ENCODE measurements at regions not wholly inside any gene's neighbourhood (a gene's known extent, or its start where the extent isn't known, plus 50 kb on each side); places are given as distances from the start of the nearest gene placed in this dataset.
"Not testable (repeated sequence)": the region's sequence is repeated elsewhere in the genome, so short reads cannot be mapped to it uniquely, and the experiment has no call there.

DNA sequence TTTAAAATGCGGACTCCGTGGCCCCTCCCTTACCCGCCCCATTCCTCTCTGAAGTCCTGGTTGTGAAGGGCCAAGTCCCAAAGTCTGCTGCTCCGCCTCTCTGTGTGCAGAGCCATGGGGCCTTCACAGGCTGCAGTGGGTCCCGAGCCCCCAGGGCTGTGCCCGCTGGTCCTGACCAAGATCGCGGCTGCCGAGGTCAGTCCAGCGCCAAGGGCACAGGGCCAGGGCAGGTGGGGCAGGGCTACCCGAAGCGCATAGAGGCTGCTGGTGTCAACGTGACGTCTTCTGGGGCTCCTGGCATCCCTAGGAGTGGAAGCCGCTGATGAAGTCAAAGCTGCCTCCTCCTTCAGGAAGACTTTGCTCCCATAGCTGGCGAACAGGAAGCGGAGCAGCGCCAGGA, 858.8 kb downstream of the TUBA3C start:
- not testable (repeated sequence) for DNase-seq (ENCODE audit: low read depth)

DNA sequence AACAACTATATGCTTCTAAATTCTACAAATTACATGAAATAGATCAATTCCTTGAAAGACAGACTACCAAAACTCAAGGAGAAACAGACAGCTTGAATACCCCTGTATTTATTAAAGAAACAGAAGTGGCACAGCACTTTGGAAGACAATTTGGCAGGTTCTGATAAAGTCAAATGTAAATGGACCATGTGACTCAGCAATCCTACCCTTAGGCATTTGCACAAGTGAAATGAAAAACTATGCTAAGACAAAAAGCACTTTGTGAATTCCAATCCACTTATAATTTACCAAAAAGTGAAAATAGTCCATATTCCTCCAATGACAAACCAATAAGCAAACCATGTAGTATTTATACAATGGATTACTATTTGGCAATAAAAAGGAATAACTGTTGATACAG, 862.0 kb downstream of the TUBA3C start:
- DNase-seq (ENCODE audit: low read depth), result not testable (repeated sequence)

DNA sequence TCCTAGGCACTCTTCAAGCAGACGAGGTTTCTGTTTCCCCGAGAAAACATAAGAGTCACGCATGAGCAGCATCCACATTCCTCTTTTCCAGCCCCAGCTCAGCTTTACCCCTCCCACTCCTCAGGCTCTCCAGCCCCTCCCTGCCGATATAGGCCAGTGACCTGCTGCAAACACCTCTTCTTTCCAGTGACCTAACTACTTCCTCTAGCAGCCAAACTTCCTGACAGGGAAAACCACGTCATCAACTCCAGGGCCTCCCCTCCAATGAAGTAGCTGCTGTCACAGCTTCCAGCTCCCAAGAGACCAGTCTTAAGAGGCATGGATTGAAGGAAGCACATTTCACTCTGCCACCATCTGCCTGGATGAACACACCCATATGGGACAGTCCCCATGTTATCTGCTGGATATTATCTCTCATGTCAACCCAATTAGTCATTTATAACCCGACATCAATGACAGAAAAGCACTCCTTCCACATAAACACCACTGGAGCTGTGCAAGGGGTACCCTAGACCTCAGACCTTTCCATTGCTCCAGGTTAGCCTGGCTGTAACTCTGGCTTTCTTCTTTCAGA, 878.3 kb downstream of the TUBA3C start:
- not testable (repeated sequence) for DNase-seq (ENCODE audit: low read depth)

DNA sequence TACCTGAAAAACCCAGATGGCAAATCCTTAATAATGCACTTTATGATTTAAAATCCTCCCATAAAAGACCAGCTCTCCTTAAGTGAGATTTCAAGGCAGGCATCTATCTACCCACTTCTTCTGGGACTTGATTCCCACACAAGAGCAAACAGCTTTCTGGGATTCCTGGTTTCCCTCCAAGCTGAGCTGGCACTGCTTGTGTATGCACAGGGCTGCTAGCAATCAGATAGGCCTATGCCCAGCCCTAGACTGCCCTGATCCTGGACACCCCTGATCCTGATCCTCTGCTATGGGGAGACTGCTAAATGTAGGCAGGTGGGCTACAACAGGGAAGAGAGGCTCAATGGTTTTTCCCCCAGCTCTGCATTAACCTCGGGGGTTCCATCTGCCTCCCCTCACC, 880.7 kb downstream of the TUBA3C start:
- DNase-seq (ENCODE audit: low read depth), result not testable (repeated sequence)

DNA sequence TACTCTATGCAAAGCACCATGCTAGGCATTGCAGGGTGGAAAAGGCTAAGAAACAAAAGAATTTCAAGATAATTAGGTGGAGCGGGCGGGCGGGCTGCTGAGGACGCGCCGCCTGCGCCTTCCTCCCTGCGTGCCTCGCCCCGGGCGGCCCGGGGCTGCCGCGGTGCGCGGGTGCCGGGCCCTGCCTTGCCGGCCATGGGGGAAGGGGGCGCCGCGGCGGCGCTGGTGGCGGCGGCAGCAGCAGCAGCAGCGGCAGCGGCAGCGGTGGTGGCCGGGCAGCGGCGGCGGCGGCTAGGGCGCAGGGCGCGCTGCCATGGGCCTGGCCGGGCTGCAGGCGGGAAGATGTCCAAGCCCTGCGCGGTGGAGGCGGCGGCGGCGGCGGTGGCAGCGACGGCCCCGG, 884.3 kb downstream of the TUBA3C start:
- DNase-seq (ENCODE audit: low read depth), result not testable (repeated sequence)

DNA sequence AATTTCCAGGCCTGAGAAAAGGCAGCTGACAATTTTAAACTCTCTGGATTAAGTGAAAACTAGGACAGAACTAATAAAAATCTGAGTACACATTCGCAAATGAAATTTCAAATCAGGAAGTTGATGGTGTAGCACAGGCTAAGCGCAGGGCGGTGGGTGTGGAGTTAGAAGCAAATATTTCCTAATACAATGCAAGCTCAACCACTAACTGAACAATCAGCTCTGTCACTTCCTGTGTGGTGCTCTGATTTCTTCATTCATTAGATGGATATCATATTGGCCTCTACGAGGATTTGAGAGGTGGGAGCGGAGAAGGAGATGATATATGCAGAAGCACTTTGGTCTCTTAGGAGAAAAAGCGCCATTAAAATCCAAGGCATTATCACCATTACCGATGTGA, 885.0 kb downstream of the TUBA3C start:
- not testable (repeated sequence) for DNase-seq (ENCODE audit: low read depth)

DNA sequence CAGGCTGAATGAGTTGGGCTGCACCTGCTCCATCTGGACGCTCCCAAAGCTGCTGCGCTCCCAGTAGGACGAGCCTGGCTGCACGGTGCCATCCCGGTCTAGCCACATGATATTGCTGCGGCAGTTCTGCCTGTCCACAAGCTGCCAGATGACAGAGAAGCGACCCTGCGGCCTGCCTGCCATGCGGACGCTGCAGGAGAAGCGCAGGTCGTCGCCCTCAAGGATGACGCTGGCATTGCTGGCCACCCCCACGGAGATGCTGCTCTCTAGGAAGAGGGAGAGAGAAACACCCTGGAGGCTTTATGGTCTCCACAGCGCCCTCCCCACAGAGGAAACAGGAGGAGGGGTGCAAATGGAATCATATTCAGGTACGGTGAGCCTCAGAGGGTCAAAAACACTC, 887.3 kb downstream of the TUBA3C start:
- DNase-seq (ENCODE audit: low read depth), result not testable (repeated sequence)

DNA sequence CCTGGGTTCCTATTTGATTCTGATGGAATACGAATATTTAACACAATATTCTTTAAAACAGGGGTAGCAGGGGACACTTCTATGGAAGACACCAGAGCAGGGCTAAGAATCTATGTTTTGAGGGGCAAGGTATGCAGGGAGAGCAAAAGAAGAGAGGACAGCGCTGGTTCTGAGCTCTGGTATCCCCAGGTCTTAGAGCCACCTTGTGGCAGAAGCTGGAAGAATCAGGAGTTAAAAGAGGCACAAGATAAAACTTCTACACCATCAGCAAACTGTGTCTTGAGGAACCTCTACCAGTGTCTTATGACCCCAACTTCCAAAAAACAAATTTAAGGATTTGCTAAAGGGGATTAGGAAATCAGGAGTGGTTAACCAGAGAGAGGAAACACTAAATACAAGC, 894.8 kb downstream of the TUBA3C start:
- not testable (repeated sequence) for DNase-seq (ENCODE audit: low read depth)

DNA sequence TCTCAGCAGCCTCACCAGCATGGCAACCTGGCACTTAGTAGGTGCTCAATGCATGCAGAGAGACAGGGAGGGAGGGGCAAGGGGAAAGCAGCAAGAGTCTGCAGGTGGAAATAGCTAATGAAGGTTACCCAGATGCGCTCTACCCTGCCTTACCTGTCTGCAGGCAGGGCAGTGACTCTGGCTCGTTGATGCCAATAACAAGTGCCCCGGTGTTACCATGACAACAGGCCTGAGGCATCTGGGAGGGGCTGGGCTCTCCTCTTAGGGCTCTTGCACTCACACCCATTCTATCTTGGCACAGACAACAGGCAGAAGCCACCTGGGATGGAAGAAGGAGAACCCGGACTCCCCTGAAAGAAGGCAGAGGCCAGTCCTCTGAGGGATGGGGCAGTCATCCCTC, 896.0 kb downstream of the TUBA3C start:
- not testable (repeated sequence) for DNase-seq (ENCODE audit: low read depth)

DNA sequence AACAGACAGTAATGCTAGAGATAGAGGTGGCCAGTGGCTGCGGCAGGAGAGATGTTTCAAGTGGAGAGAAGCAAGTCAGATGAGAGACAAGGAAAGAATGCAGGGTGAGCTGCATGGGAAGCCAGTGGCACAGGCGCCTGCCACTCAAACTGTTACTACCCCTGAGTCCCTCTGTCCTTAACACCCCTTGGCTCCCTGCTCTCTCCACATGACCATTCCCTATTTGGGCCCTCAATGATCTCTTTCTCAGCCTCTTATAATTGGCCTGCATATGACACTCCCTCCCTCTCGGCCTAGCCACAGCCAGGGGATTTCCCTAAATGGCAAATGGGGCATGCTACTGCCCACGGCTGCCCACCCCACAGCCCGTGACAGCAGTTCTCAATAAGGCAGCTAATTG, 897.6 kb downstream of the TUBA3C start:
- not testable (repeated sequence) for DNase-seq (ENCODE audit: low read depth)

DNA sequence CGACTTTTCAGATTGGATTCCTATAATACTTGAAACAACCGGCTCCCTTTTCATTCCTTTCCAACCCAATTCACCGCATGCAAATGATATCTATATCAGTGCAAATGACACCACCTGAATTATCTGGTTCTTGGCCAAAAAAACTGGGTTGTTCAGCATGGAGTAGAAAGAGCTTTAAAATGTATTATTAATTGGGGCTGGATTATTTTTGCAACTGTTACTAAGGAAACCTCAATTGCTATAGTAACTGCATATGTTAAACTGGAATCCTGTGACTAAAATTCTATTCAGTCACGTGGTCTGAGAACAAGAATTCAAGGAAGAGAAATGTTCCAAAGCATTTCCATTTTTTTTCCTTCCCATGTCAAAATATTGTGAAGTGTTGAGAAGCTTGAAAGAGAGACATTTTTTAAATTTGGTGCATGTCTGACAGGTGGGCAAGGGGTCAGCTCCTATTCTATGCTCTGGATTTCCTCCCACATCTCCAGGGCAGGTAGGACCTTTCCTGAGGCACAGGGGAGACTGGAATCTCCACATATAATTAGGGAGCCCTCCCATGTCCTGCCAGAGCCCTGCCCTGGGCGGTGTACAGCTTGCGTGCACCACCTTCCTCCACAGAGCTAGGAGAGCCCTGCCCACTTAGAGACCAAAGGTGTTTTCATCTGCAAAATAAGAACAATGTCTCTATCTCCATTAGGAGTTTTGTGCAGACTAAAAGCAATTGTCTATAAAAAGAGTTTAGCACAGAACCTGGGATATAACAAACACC, 899.6 kb downstream of the TUBA3C start:
- DNase-seq (ENCODE audit: low read depth), result not testable (repeated sequence)

DNA sequence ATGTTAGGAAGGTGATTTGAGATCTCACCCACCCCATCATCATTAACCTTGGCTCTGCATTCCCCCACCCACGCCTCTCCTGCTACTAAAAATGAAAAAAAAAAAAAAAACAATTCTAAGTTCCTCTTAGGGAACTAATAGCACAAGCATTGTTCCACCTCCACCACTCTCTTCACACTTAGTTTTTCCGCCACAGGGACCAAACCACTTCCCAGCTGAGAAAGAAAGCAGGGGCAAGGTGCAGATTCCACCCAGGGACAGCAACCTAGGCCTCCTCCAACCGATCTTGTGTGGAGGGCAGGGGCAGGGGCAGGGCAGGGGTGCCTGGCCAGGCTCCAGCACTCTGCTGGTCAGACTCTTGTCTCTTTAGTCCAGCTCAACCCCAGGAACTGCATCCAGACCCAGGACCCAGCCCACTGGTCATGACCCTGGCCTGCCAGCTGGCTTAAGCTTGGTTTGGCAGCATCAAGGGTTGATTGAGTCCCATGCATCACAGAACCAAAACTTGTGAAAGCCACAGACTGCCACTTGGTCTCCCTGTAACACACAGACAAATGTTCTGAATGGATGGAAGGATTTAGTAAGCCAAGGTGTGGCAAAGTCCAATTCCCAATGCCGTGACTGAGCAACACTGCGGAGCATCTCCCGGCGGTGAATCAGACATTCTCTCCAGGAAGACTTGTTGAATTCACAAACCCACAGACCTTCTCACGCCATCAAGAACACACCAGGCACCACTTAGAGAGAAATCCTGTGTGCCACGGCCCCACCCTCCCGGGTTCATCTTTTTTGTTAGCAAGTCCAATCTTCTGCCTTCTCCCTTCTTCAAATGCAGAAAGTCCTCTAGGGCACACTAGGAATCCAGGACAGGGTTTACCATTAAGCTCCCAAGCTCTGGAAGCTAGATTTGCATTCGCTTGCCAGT, 900.5 kb downstream of the TUBA3C start:
- DNase-seq (ENCODE audit: low read depth), result not testable (repeated sequence)

DNA sequence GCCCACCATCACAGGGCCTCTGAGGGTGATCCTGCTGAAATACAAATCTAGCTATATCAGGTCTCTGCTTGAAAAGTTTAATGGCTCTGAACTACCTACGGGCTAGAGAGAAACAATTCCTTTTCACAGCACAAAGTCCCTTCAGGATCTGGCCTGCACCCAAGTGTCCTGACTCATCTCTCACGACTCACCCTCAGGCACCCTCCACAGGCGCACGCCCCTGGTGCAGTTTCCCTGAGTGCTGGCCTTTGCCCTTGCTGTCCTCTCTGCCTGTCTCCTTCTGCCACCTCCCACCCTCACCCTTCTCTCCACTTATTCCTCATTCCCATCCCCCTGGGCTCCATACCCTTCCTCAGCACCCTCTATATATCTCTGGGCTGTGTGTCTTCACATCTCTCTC, 901.7 kb downstream of the TUBA3C start:
- DNase-seq (ENCODE audit: low read depth), result not testable (repeated sequence)

DNA sequence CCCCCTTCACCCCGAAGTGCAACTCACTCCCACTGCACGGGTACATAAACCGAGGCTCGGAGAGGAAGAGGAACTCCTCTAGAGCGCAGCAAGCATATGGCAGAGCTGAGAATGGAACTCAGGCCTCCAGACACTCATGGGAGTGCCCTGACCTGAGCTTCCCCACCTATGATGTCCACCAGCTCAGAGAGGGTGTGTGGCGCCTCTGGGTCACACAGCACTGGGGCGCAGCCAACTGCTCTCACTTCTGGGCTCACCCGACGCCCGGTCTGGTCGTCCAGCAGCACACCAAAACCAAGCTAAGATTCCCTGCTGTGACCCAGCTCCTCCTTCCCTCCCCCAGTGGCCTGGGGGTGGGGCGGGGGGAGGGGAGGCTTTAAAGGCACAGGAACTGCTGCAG, 904.3 kb downstream of the TUBA3C start:
- DNase-seq (ENCODE audit: low read depth), result not testable (repeated sequence)

DNA sequence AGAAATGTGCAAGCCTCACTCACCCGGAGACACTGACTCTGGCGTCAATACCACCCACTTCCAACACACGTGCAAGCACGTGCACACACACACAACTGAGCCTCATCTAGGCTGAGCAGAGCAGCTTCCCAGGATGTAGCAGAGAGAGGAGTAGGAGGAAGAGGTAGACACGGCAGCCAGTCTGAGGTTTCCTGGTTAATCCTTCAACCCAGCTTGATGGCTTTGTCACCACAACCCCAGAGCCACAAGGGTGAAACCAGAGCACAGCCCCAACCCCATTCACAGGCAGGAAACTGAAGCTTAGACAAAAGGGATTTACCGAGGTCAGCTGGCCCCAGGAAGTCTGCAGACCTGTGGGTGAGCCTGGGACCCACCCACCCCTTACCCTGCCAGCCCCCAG, 905.3 kb downstream of the TUBA3C start:
- not testable (repeated sequence) for DNase-seq (ENCODE audit: low read depth)

DNA sequence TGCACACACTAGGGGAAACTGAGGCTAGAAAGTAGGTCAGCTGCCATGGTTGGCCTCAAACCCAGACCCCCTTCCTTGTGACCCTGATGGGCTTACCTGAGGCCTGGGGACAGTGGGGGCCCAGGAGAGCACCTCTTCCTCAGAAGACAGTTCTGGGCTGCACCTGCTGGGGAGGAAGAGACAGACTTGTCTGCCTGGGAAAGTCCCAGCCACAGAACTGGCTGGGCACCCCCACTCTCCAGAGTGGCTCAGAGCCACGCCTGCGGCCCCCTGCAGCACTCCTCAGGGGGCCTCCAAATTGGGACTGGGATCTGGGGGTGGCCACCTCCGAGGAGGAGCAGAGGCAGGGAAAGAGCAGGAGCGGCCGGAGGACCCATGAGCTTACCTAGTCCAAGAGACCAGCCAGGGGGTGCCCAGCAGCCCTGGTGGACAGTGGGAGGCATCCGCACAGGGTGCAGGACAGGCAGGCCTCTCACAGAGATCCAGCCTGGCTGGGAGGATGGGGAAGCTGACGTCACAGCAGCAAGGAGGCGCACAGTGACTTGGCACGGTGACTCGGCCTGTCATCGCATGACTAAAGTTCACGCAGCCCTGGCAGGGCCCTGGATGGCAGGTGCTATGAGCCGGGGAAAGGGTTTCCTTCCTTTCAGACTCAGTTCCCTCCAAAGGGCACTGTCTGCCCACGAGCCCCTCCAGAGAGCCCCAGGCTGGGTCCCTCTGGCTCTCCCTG, 907.7 kb downstream of the TUBA3C start:
- not testable (repeated sequence) for DNase-seq (ENCODE audit: low read depth)

DNA sequence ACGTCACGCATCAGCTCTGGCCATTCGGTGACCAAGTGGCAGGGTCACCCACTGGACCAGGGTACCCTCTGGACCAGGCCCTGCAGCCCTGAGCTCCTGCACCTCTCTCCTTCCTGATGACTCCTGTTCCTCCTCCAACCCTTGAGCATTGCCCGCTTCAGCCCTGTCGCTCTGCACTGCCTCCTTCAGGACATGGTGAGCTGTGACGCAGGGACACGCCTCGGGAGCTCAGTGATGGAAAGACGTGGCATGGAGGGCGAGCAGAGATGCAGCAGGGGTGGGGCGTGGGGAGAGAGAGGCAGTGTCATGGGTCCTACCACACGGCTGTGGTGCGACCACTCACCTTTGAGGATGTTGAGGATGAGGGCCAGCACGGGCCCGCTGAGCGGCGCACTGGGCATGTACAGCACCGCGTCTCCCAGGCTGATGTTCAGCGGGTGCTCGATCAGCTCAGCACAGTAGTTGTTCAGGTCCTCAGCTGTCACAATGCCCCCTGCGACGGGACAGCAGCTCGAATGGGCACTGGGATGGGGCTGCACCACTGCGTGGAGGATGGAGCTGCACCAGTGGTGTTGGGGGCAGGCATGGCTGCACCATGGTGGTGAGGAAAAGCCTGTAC, 922.7 kb downstream of the TUBA3C start:
- not testable (repeated sequence) for DNase-seq (ENCODE audit: low read depth)

DNA sequence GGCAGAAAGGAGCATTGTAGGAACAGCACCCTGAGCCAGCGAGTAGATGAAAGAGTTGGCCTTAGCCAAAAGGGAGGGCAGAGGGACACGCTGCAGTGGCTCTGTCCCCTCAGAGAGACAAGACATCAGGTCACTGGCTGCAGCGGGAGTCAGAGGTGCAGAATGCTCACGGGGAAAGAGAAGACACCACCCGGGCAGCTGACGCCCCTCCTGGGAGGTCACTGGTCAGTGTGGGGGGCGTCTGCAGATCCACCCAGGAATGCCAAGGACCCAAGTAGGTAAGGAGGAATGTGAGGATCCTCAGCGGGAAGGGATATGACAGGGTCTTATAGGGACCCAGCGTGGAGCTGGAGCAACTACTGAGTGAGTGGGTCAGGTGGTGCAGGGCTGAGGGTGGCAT, 923.9 kb downstream of the TUBA3C start:
- not testable (repeated sequence) for DNase-seq (ENCODE audit: low read depth)

DNA sequence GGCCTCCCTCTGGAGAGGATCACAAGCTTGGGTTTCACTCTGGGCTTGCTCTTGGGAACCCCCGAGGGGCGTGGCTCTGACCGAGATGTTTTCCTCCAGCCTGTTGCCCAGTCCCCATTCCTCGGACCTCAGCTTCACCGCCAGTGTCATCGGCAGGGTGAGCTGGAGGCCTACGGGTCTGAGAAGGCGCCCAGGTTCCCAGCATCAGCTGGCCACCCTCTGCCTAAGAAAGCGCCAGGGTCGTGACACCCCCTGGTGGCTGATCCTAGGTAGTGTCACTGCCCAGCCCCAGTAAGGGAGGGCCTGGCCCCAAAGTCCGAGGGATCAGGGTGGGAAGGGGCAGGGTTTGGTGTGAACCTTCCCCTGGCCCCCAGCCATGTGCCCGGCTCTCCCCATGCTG, 928.8 kb downstream of the TUBA3C start:
- DNase-seq (ENCODE audit: low read depth), result not testable (repeated sequence)

DNA sequence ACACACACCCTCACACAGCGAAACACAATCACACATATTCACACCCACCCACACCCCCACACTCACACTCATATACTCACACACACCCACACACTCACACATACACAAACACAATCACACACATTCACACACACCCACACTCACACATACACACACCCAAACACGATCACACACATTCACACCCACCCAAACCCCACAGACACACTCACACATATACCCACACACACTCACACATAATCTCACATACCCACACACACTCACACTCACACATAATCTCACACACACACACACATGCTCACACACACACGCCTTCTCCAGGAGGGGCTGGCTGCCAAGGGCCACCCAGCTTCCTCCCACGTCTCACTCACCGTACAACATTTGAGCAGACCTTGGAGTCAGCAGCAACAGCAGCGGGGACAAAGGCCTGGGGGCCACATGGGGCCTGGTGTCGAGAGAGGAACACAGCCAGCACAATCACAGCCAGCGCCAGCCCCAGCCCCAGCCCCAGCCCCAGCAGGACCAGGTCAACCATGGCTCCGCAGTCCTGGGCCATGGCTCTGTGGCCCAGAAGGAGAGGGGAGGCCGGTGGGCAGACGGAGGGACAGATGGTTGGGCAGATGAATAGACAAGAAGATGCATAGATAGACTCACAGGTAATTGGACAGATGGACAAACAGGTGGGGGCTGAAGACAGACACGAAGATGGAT, 932.9 kb downstream of the TUBA3C start:
- DNase-seq (ENCODE audit: low read depth), result not testable (repeated sequence)

DNA sequence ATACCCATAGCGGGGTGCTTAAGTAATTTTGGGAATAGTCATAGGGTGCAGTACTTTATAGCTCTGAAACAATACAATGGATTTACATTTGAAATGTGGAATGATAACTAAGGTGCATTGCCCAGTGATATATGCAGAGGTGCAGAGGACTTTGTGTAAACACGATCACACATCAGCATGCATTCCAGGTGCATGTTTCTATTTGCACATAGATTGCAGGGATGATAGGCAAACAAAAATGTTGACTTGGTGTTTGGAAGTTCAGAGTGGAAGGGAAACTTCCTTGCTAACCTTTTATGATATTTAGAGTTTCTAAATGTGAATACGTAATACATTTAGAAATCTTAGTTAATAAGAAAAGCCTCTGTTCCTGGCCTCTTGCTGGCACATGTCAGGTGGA, 941.5 kb downstream of the TUBA3C start:
- DNase-seq (ENCODE audit: low read depth), result not testable (repeated sequence)
